GM12874 (cell line): ENCODE measurements at regions not wholly inside any gene's neighbourhood (a gene's known extent, or its start where the extent isn't known, plus 50 kb on each side); places are given as distances from the start of the nearest gene placed in this dataset.

Experiments used
- CTCF ChIP-seq: IDR thresholded peaks from 2 replicates; pipeline ENCODE4 v1.5.1; 2011; ENCODE audit warnings: low read depth, mild to moderate bottlenecking, control low read depth, low read length, moderate library complexity; ENCODE audit not compliant: insufficient read depth

GRCh38 chr3:159565313-159565712, 423.3 kb upstream of the IL12A start:
- TF ChIP-seq CTCF: no peak

- TF ChIP-seq CTCF: no peak
Measured at GRCh38 chr3:159583662-159584061, 405.0 kb upstream of the IL12A start.

GRCh38 chr3:159584421-159584820, 404.2 kb upstream of the IL12A start:
- no peak for TF ChIP-seq CTCF

- TF ChIP-seq CTCF: peak; percentile 17; the same call in 1 of the 2 replicates
Measured at GRCh38 chr3:159586571-159587202, 401.9 kb upstream of the IL12A start.

- no peak for TF ChIP-seq CTCF
Measured at GRCh38 chr3:159593927-159594605, 394.6 kb upstream of the IL12A start.

GRCh38 chr3:159600291-159600690, 388.3 kb upstream of the IL12A start:
- no peak for TF ChIP-seq CTCF

- no peak for TF ChIP-seq CTCF
Measured at GRCh38 chr3:159604151-159604581, 384.5 kb upstream of the IL12A start.
